ENCODE measurements at regions not wholly inside any gene's neighbourhood (a gene's known extent, or its start where the extent isn't known, plus 50 kb on each side); places are given as distances from the start of the nearest gene placed in this dataset.

- no peaks in the 10 kb centered on the region for H3K4me1 ChIP-seq (ENCODE audit: control insufficient read depth, insufficient read depth, low read length, poor library complexity, severe bottlenecking)
- Mint-ChIP-seq H3K27me3 (no peaks in the 10 kb centered on the region), H3K4me3 (no peak overlapping the region), H3K4me1 (no peaks in the 10 kb centered on the region), H3K27ac (no peak overlapping the region), H3K36me3 (no peaks in the 10 kb centered on the region), H3K9me3 (peaks cover 0 to 8% (median 2%) of the 10 kb centered on the region in 7 donors)
- DNase-seq (no peak), ATAC-seq (ENCODE audit: low read depth in 2 of 2) (no peak)
- H3K27me3 ChIP-seq (ENCODE audit: control insufficient read depth, insufficient read depth, low read length) = no peaks in the 10 kb centered on the region
- H3K27ac ChIP-seq (ENCODE audit: insufficient read depth, low read length, poor library complexity, severe bottlenecking) = no peak overlapping the region
- peaks cover 0 to 3% of the 10 kb centered on the region in 2 experiments for H3K9me3 ChIP-seq (ENCODE audit: control insufficient read depth in 2 of 2, low read length in 2 of 2)
- no peak overlapping the region for H3K4me3 ChIP-seq (ENCODE audit: low read depth, low read length)
- no peaks in the 10 kb centered on the region for H3K36me3 ChIP-seq (ENCODE audit: control insufficient read depth, insufficient read depth, low read length)
Observed at GRCh38 chr22:48227341-48228018, 1465.0 kb downstream of the TBC1D22A start.

GRCh38 chr22:48226026-48227013 lies 1463.9 kb downstream of the TBC1D22A start:
- H3K36me3 ChIP-seq (ENCODE audit: control insufficient read depth, insufficient read depth, low read length) = no peaks in the 10 kb centered on the region
- DNase-seq (no peak), ATAC-seq (ENCODE audit: low read depth in 2 of 2) (no peak)
- Mint-ChIP-seq H3K4me1 (no peaks in the 10 kb centered on the region), H3K27ac (no peak overlapping the region), H3K36me3 (no peaks in the 10 kb centered on the region), H3K27me3 (no peaks in the 10 kb centered on the region), H3K9me3 (peaks cover 0 to 4% (median 0%) of the 10 kb centered on the region in 7 donors), H3K4me3 (no peak overlapping the region)
- H3K27me3 ChIP-seq (ENCODE audit: control insufficient read depth, insufficient read depth, low read length) = no peaks in the 10 kb centered on the region
- no peaks in the 10 kb centered on the region for H3K9me3 ChIP-seq (ENCODE audit: control insufficient read depth in 2 of 2, low read length in 2 of 2)
- no peaks in the 10 kb centered on the region for H3K4me1 ChIP-seq (ENCODE audit: control insufficient read depth, insufficient read depth, low read length, poor library complexity, severe bottlenecking)
- no peak overlapping the region for H3K4me3 ChIP-seq (ENCODE audit: low read depth, low read length)
- H3K27ac ChIP-seq (ENCODE audit: insufficient read depth, low read length, poor library complexity, severe bottlenecking) = no peak overlapping the region

- H3K9me3 Mint-ChIP-seq = peaks cover 0 to 2% (median 0%) of the 10 kb centered on the region in 7 donors
- no peaks in the 10 kb centered on the region for H3K36me3 ChIP-seq (ENCODE audit: control insufficient read depth, insufficient read depth, low read length)
- no peak overlapping the region for H3K27ac ChIP-seq (ENCODE audit: insufficient read depth, low read length, poor library complexity, severe bottlenecking)
- no peak overlapping the region for H3K4me3 ChIP-seq (ENCODE audit: low read depth, low read length)
- H3K36me3 Mint-ChIP-seq = no peaks in the 10 kb centered on the region
- ATAC-seq (ENCODE audit: low read depth in 2 of 2) (no peak), DNase-seq (no peak)
- H3K9me3 ChIP-seq (ENCODE audit: control insufficient read depth in 2 of 2, low read length in 2 of 2) = no peaks in the 10 kb centered on the region
- no peak overlapping the region for H3K4me3 Mint-ChIP-seq
- no peaks in the 10 kb centered on the region for H3K4me1 Mint-ChIP-seq
- no peaks in the 10 kb centered on the region for H3K27me3 Mint-ChIP-seq
- H3K27me3 ChIP-seq (ENCODE audit: control insufficient read depth, insufficient read depth, low read length) = no peaks in the 10 kb centered on the region
- H3K4me1 ChIP-seq (ENCODE audit: control insufficient read depth, insufficient read depth, low read length, poor library complexity, severe bottlenecking) = no peaks in the 10 kb centered on the region
- no peak overlapping the region for H3K27ac Mint-ChIP-seq
Observed at GRCh38 chr22:48224332-48224731, 1461.9 kb downstream of the TBC1D22A start.

GRCh38 chr22:48223488-48224190 lies 1461.2 kb downstream of the TBC1D22A start:
- no peaks in the 10 kb centered on the region for H3K36me3 ChIP-seq (ENCODE audit: control insufficient read depth, insufficient read depth, low read length)
- Mint-ChIP-seq H3K27me3 (no peaks in the 10 kb centered on the region), H3K9me3 (peaks cover 0 to 2% (median 0%) of the 10 kb centered on the region in 7 donors), H3K27ac (no peak overlapping the region), H3K36me3 (no peaks in the 10 kb centered on the region), H3K4me3 (no peak overlapping the region), H3K4me1 (no peaks in the 10 kb centered on the region)
- no peak for DNase-seq
- no peaks in the 10 kb centered on the region for H3K27me3 ChIP-seq (ENCODE audit: control insufficient read depth, insufficient read depth, low read length)
- H3K4me1 ChIP-seq (ENCODE audit: control insufficient read depth, insufficient read depth, low read length, poor library complexity, severe bottlenecking) = no peaks in the 10 kb centered on the region
- no peaks in the 10 kb centered on the region for H3K9me3 ChIP-seq (ENCODE audit: control insufficient read depth in 2 of 2, low read length in 2 of 2)
- no peak overlapping the region for H3K27ac ChIP-seq (ENCODE audit: insufficient read depth, low read length, poor library complexity, severe bottlenecking)
- no peak for ATAC-seq (ENCODE audit: low read depth in 2 of 2)
- H3K4me3 ChIP-seq (ENCODE audit: low read depth, low read length) = no peak overlapping the region

- no peak for DNase-seq
- peak overlapping the region in 1 of 3 donors; percentile 29 for H3K27ac Mint-ChIP-seq
Observed at GRCh38 chr22:48222742-48223487, 1460.5 kb downstream of the TBC1D22A start.

GRCh38 chr22:48218889-48219420 lies 1456.5 kb downstream of the TBC1D22A start:
- Histone ChIP-seq H3K9me3 (ENCODE audit: control insufficient read depth in 2 of 2, low read length in 2 of 2) (no peaks in the 10 kb centered on the region), H3K27ac (ENCODE audit: insufficient read depth, low read length, poor library complexity, severe bottlenecking) (no peak overlapping the region), H3K36me3 (ENCODE audit: control insufficient read depth, insufficient read depth, low read length) (no peaks in the 10 kb centered on the region), H3K4me3 (ENCODE audit: low read depth, low read length) (no peak overlapping the region), H3K27me3 (ENCODE audit: control insufficient read depth, insufficient read depth, low read length) (no peaks in the 10 kb centered on the region), H3K4me1 (ENCODE audit: control insufficient read depth, insufficient read depth, low read length, poor library complexity, severe bottlenecking) (no peaks in the 10 kb centered on the region)
- no peaks in the 10 kb centered on the region for H3K36me3 Mint-ChIP-seq
- no peaks in the 10 kb centered on the region for H3K4me1 Mint-ChIP-seq
- DNase-seq (no peak), ATAC-seq (ENCODE audit: low read depth in 2 of 2) (no peak)
- peaks cover 0 to 2% (median 0%) of the 10 kb centered on the region in 7 donors for H3K9me3 Mint-ChIP-seq
- H3K27me3 Mint-ChIP-seq = no peaks in the 10 kb centered on the region
- H3K27ac Mint-ChIP-seq = no peak overlapping the region
- no peak overlapping the region for H3K4me3 Mint-ChIP-seq

More at GRCh38 chr22:48222742-48223487, 1460.5 kb downstream of the TBC1D22A start:
- Mint-ChIP-seq H3K27me3 (no peaks in the 10 kb centered on the region), H3K4me1 (no peaks in the 10 kb centered on the region), H3K4me3 (no peak overlapping the region), H3K9me3 (peaks cover 0 to 2% (median 0%) of the 10 kb centered on the region in 7 donors), H3K36me3 (no peaks in the 10 kb centered on the region)
- ATAC-seq (ENCODE audit: low read depth in 2 of 2) = no peak
- H3K4me3 ChIP-seq (ENCODE audit: low read depth, low read length) = no peak overlapping the region
- no peaks in the 10 kb centered on the region for H3K4me1 ChIP-seq (ENCODE audit: control insufficient read depth, insufficient read depth, low read length, poor library complexity, severe bottlenecking)
- no peaks in the 10 kb centered on the region for H3K27me3 ChIP-seq (ENCODE audit: control insufficient read depth, insufficient read depth, low read length)
- H3K36me3 ChIP-seq (ENCODE audit: control insufficient read depth, insufficient read depth, low read length) = no peaks in the 10 kb centered on the region
- H3K27ac ChIP-seq (ENCODE audit: insufficient read depth, low read length, poor library complexity, severe bottlenecking) = no peak overlapping the region
- H3K9me3 ChIP-seq (ENCODE audit: control insufficient read depth in 2 of 2, low read length in 2 of 2) = no peaks in the 10 kb centered on the region

- Mint-ChIP-seq H3K36me3 (no peaks in the 10 kb centered on the region), H3K4me1 (no peaks in the 10 kb centered on the region), H3K4me3 (no peak overlapping the region), H3K9me3 (peaks cover 0 to 2% (median 0%) of the 10 kb centered on the region in 7 donors), H3K27ac (no peak overlapping the region), H3K27me3 (no peaks in the 10 kb centered on the region)
- no peaks in the 10 kb centered on the region for H3K27me3 ChIP-seq (ENCODE audit: control insufficient read depth, insufficient read depth, low read length)
- H3K36me3 ChIP-seq (ENCODE audit: control insufficient read depth, insufficient read depth, low read length) = no peaks in the 10 kb centered on the region
- H3K9me3 ChIP-seq (ENCODE audit: control insufficient read depth in 2 of 2, low read length in 2 of 2) = no peaks in the 10 kb centered on the region
- H3K27ac ChIP-seq (ENCODE audit: insufficient read depth, low read length, poor library complexity, severe bottlenecking) = no peak overlapping the region
- DNase-seq (no peak), ATAC-seq (ENCODE audit: low read depth in 2 of 2) (no peak)
- no peak overlapping the region for H3K4me3 ChIP-seq (ENCODE audit: low read depth, low read length)
- no peaks in the 10 kb centered on the region for H3K4me1 ChIP-seq (ENCODE audit: control insufficient read depth, insufficient read depth, low read length, poor library complexity, severe bottlenecking)
Observed at GRCh38 chr22:48217596-48217995, 1455.1 kb downstream of the TBC1D22A start.
